ENCODE measurements at regions not wholly inside any gene's neighbourhood (a gene's known extent, or its start where the extent isn't known, plus 50 kb on each side); places are given as distances from the start of the nearest gene placed in this dataset.

- no peaks in the 10 kb centered on the region for H3K9me2 ChIP-seq (replicated peaks; ENCODE audit: insufficient read depth, low read length)
- H4K20me1 ChIP-seq (ENCODE audit: insufficient read depth, low read length), result no peaks in the 10 kb centered on the region
- TF ChIP-seq EZH2phosphoT487 (IDR thresholded peaks at IDR 0.05; ENCODE audit: low read length) (no peak), CTCF (IDR thresholded peaks at IDR 0.05; ENCODE audit: low read length) (no peak), EZH2 (optimal IDR thresholded peaks at IDR 0.05; ENCODE audit: low read depth, low read length) (no peak)
- H3K9ac ChIP-seq (ENCODE audit: low read length), result no peak overlapping the region
- no peak overlapping the region for H2AFZ ChIP-seq (ENCODE audit: low read length)
- no peaks in the 10 kb centered on the region for H3K79me2 ChIP-seq (ENCODE audit: low read length)
- no peaks in the 10 kb centered on the region for H3K4me1 ChIP-seq (ENCODE audit: low read length)
- DNase-seq, result no peak
- no peaks in the 10 kb centered on the region for H3K36me3 ChIP-seq (replicated peaks; ENCODE audit: insufficient read depth, low read length)
- no peaks in the 10 kb centered on the region for H3K9me3 ChIP-seq (replicated peaks; ENCODE audit: insufficient read depth, low read length)
- no peak overlapping the region for H3K4me3 ChIP-seq (ENCODE audit: low read length)
- no peaks in the 10 kb centered on the region for H3F3A ChIP-seq (ENCODE audit: insufficient read depth, low read length)
- H3K27me3 ChIP-seq (replicated peaks; ENCODE audit: insufficient read depth, low read length), result no peaks in the 10 kb centered on the region
- H3K27ac ChIP-seq (ENCODE audit: low read length), result no peak overlapping the region
- no peak overlapping the region for H3K4me2 ChIP-seq (ENCODE audit: low read depth, low read length)
Measured at GRCh38 chr2:59084326-59084725, 843.2 kb upstream of the FANCL start.

GRCh38 chr2:59083075-59083828 is 842.1 kb upstream of the FANCL start:
- no peaks in the 10 kb centered on the region for H3K9me3 ChIP-seq (replicated peaks; ENCODE audit: insufficient read depth, low read length)

GRCh38 chr2:59082657-59083056 is 841.5 kb upstream of the FANCL start:
- no peaks in the 10 kb centered on the region for H4K20me1 ChIP-seq (ENCODE audit: insufficient read depth, low read length)
- no peaks in the 10 kb centered on the region for H3K79me2 ChIP-seq (ENCODE audit: low read length)
- no peak overlapping the region for H3K9ac ChIP-seq (ENCODE audit: low read length)
- no peaks in the 10 kb centered on the region for H3K9me2 ChIP-seq (replicated peaks; ENCODE audit: insufficient read depth, low read length)
- H3K36me3 ChIP-seq (replicated peaks; ENCODE audit: insufficient read depth, low read length), result no peaks in the 10 kb centered on the region
- H3K9me3 ChIP-seq (replicated peaks; ENCODE audit: insufficient read depth, low read length), result no peaks in the 10 kb centered on the region
- no peak overlapping the region for H3K4me3 ChIP-seq (ENCODE audit: low read length)
- no peak overlapping the region for H3K4me2 ChIP-seq (ENCODE audit: low read depth, low read length)
- H3K27ac ChIP-seq (ENCODE audit: low read length), result no peak overlapping the region
- no peak overlapping the region for H2AFZ ChIP-seq (ENCODE audit: low read length)
- TF ChIP-seq EZH2 (optimal IDR thresholded peaks at IDR 0.05; ENCODE audit: low read depth, low read length) (no peak), CTCF (IDR thresholded peaks at IDR 0.05; ENCODE audit: low read length) (no peak), EZH2phosphoT487 (IDR thresholded peaks at IDR 0.05; ENCODE audit: low read length) (no peak)
- H3K4me1 ChIP-seq (ENCODE audit: low read length), result no peaks in the 10 kb centered on the region
- H3F3A ChIP-seq (ENCODE audit: insufficient read depth, low read length), result no peaks in the 10 kb centered on the region
- H3K27me3 ChIP-seq (replicated peaks; ENCODE audit: insufficient read depth, low read length), result no peaks in the 10 kb centered on the region
- DNase-seq, result no peak

More at GRCh38 chr2:59083075-59083828, 842.1 kb upstream of the FANCL start:
- Histone ChIP-seq H3F3A (ENCODE audit: insufficient read depth, low read length) (no peaks in the 10 kb centered on the region), H3K9ac (ENCODE audit: low read length) (no peak overlapping the region), H3K4me3 (ENCODE audit: low read length) (no peak overlapping the region), H3K36me3 (replicated peaks; ENCODE audit: insufficient read depth, low read length) (no peaks in the 10 kb centered on the region), H3K4me2 (ENCODE audit: low read depth, low read length) (no peak overlapping the region), H3K27me3 (replicated peaks; ENCODE audit: insufficient read depth, low read length) (no peaks in the 10 kb centered on the region), H3K27ac (ENCODE audit: low read length) (no peak overlapping the region), H3K4me1 (ENCODE audit: low read length) (no peaks in the 10 kb centered on the region), H3K79me2 (ENCODE audit: low read length) (no peaks in the 10 kb centered on the region), H3K9me2 (replicated peaks; ENCODE audit: insufficient read depth, low read length) (no peaks in the 10 kb centered on the region), H4K20me1 (ENCODE audit: insufficient read depth, low read length) (no peaks in the 10 kb centered on the region), H2AFZ (ENCODE audit: low read length) (no peak overlapping the region)
- DNase-seq, result no peak
- TF ChIP-seq EZH2 (optimal IDR thresholded peaks at IDR 0.05; ENCODE audit: low read depth, low read length) (no peak), CTCF (IDR thresholded peaks at IDR 0.05; ENCODE audit: low read length) (no peak)

Data from MM.1S (cell line).